Neural cell (in vitro differentiated cells): ENCODE measurements at regions not wholly inside any gene's neighbourhood (a gene's known extent, or its start where the extent isn't known, plus 50 kb on each side); places are given as distances from the start of the nearest gene placed in this dataset.

ENCODE experiments used
- H2AFZ ChIP-seq: fragments of 200-600, 300-800 bp; sonication (generic), shearing (Covaris generic); 2 replicates; pipeline ENCODE4 v1.6.0; 2014; ENCODE audit warnings: low read depth, mild to moderate bottlenecking, antibody characterized with exemption, low read length, moderate library complexity
- H3F3A ChIP-seq: fragments of 200-600 bp; shearing (Covaris generic); 2 replicates; pipeline ENCODE4 v1.6.1; 2016; ENCODE audit warnings: mild to moderate bottlenecking, moderate library complexity, mixed read lengths, antibody characterized with exemption, low read length; ENCODE audit not compliant: insufficient read depth, poor library complexity, severe bottlenecking
- H3K27ac ChIP-seq: fragments of 200-600, 300-800 bp; sonication (generic), shearing (Covaris generic); 2 replicates; pipeline ENCODE4 v1.5.1; 2014; ENCODE audit warnings: mild to moderate bottlenecking, low read length, moderate library complexity
- H3K27me3 ChIP-seq: fragments of 300-800, 200-600 bp; sonication (generic), shearing (Covaris generic); 2 replicates; pipeline ENCODE4 v1.6.0; 2014; ENCODE audit warnings: mild to moderate bottlenecking, low read depth, low read length, moderate library complexity; ENCODE audit not compliant: insufficient read depth
- H3K36me3 ChIP-seq: fragments of 300-800, 200-600 bp; sonication (generic), shearing (Covaris generic); 2 replicates; pipeline ENCODE4 v1.5.1; 2014; ENCODE audit warnings: mild to moderate bottlenecking, antibody characterized with exemption, low read length, moderate library complexity; ENCODE audit not compliant: insufficient read depth
- H3K4me2 ChIP-seq: fragments of 300-800, 200-600 bp; sonication (generic), shearing (Covaris generic); 2 replicates; pipeline ENCODE4 v1.6.0; 2014; ENCODE audit warnings: mild to moderate bottlenecking, low read length
- H3K4me3 ChIP-seq: fragments of 300-800, 200-600 bp; sonication (generic), shearing (Covaris generic); 2 replicates; pipeline ENCODE4 v1.5.1; 2014; ENCODE audit warnings: mild to moderate bottlenecking, low read length, moderate library complexity
- H3K79me2 ChIP-seq: fragments of 200-600 bp; shearing (Covaris generic); replicated peaks from 2 replicates; pipeline ENCODE4 v1.6.0; 2014; ENCODE audit warnings: mild to moderate bottlenecking, low read length, moderate library complexity; ENCODE audit not compliant: insufficient read depth
- H3K9ac ChIP-seq: fragments of 300-800, 200-600 bp; sonication (generic), shearing (Covaris generic); 2 replicates; pipeline ENCODE4 v1.6.1; 2016; ENCODE audit warnings: mild to moderate bottlenecking, low read length, mixed read lengths
- H3K9me2 ChIP-seq: fragments of 200-600 bp; shearing (Covaris generic); 2 replicates; pipeline ENCODE4 v1.6.1; 2016; ENCODE audit warnings: mild to moderate bottlenecking, low read length, mixed read lengths; ENCODE audit not compliant: insufficient read depth
- H3K9me3 ChIP-seq: fragments of 200-600, 300-800 bp; sonication (generic), shearing (Covaris generic); 2 replicates; pipeline ENCODE4 v1.6.1; 2016; ENCODE audit warnings: mild to moderate bottlenecking, mixed run types, low read length, moderate library complexity, mixed read lengths
- H4K20me1 ChIP-seq: fragments of 200-600 bp; shearing (Covaris generic); 2 replicates; pipeline ENCODE4 v1.6.1; 2016; ENCODE audit warnings: mild to moderate bottlenecking, mixed run types; ENCODE audit not compliant: insufficient read depth
- CTCF ChIP-seq: fragments of 450-650 bp; IDR thresholded peaks from 2 replicates; pipeline ENCODE4 v1.5.1; 2014; ENCODE audit warnings: antibody characterized with exemption, mild to moderate bottlenecking, moderate library complexity; ENCODE audit not compliant: poor library complexity, severe bottlenecking
- EP300 ChIP-seq: fragments of 450-650 bp; conservative IDR thresholded peaks from 2 replicates; pipeline ENCODE4 v1.6.1; 2014; ENCODE audit warnings: antibody characterized with exemption, mild to moderate bottlenecking, moderate library complexity; ENCODE audit not compliant: poor library complexity, severe bottlenecking
- EZH2 ChIP-seq: fragments of 200-600, 300-800 bp; shearing (Covaris generic), sonication (generic); IDR thresholded peaks from 2 replicates; pipeline ENCODE4 v1.6.1; 2014; ENCODE audit warnings: antibody characterized with exemption, low read length, borderline replicate concordance, mild to moderate bottlenecking; ENCODE audit not compliant: insufficient read depth, poor library complexity, severe bottlenecking
- MXI1 ChIP-seq: fragments of 450-650 bp; conservative IDR thresholded peaks from 2 replicates; pipeline ENCODE4 v1.6.1; 2014; ENCODE audit warnings: antibody characterized with exemption, mild to moderate bottlenecking; ENCODE audit not compliant: poor library complexity, severe bottlenecking
- POLR2AphosphoS5 ChIP-seq: IDR thresholded peaks from 2 replicates; pipeline ENCODE4 v1.6.1; 2012
- RAD21 ChIP-seq: fragments of 450-650 bp; conservative IDR thresholded peaks from 2 replicates; pipeline ENCODE4 v1.6.1; 2014; ENCODE audit warnings: antibody characterized with exemption, mild to moderate bottlenecking, moderate library complexity
- REST ChIP-seq: IDR thresholded peaks from 2 replicates; pipeline ENCODE4 v1.6.1; 2012; ENCODE audit warnings: borderline replicate concordance
- SMC3 ChIP-seq: fragments of 450-650 bp; conservative IDR thresholded peaks from 2 replicates; pipeline ENCODE4 v1.6.1; 2014; ENCODE audit warnings: antibody characterized with exemption, mild to moderate bottlenecking, moderate library complexity; ENCODE audit not compliant: poor library complexity
- TAF1 ChIP-seq: IDR thresholded peaks from 2 replicates; pipeline ENCODE4 v1.6.1; 2012; ENCODE audit warnings: low read depth

DNA sequence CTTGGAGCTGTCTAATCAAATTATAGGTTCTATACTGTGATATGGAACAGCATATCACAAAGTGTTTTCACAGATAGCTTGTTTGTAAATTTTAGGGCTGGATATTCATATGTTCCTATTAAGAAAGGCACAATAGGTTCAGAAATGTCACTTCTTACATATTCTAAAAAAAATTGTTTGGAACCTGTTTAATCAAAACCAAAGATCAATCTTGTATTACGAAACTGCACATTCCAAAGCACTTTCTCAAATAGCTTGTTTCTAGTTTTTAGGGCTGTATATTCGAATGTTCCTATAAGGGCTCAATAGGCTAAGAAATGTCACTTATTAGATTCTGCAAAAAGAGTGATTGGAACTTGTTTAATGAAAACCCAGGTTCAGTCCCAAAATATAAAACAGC, 67.4 kb upstream of the OSBPL11 start (continued):
- TF ChIP-seq TAF1 (no peak), MXI1 (no peak)

GRCh38 chr3:125670352-125670751, 75.1 kb upstream of the OSBPL11 start:
- no peak overlapping the region for H3K9ac ChIP-seq
- no peak for TF ChIP-seq RAD21
- TF ChIP-seq TAF1, result no peak
- no peak for TF ChIP-seq EZH2
- no peak for TF ChIP-seq SMC3
- no peak for TF ChIP-seq CTCF
- no peak for TF ChIP-seq MXI1
- TF ChIP-seq EP300, result no peak
- no peak for TF ChIP-seq REST
- no peak for TF ChIP-seq POLR2AphosphoS5
- no peak overlapping the region for H3K4me2 ChIP-seq
- H3K9me3 ChIP-seq, result no peaks in the 10 kb centered on the region
- H3K36me3 ChIP-seq, result no peaks in the 10 kb centered on the region
- H4K20me1 ChIP-seq, result no peaks in the 10 kb centered on the region
- no peak overlapping the region for H3K4me3 ChIP-seq
- no peaks in the 10 kb centered on the region for H3K79me2 ChIP-seq
- no peak overlapping the region for H3K27ac ChIP-seq
- H3K9me2 ChIP-seq, result no peaks in the 10 kb centered on the region
- no peaks in the 10 kb centered on the region for H3F3A ChIP-seq
- no peak overlapping the region for H2AFZ ChIP-seq
- no peaks in the 10 kb centered on the region for H3K27me3 ChIP-seq

- Histone ChIP-seq H3K4me2 (no peak overlapping the region), H3K9me3 (no peaks in the 10 kb centered on the region), H3K27ac (no peak overlapping the region), H3K4me3 (no peak overlapping the region), H3K79me2 (no peaks in the 10 kb centered on the region), H3K27me3 (no peaks in the 10 kb centered on the region), H4K20me1 (no peaks in the 10 kb centered on the region), H2AFZ (no peak overlapping the region), H3K9ac (no peak overlapping the region), H3F3A (no peaks in the 10 kb centered on the region), H3K9me2 (no peaks in the 10 kb centered on the region), H3K36me3 (no peaks in the 10 kb centered on the region)
- TF ChIP-seq EZH2, result no peak
Observed at GRCh38 chr3:125670945-125671344, 75.6 kb upstream of the OSBPL11 start.
